ENCODE measurements at regions not wholly inside any gene's neighbourhood (a gene's known extent, or its start where the extent isn't known, plus 50 kb on each side); places are given as distances from the start of the nearest gene placed in this dataset.

DNA sequence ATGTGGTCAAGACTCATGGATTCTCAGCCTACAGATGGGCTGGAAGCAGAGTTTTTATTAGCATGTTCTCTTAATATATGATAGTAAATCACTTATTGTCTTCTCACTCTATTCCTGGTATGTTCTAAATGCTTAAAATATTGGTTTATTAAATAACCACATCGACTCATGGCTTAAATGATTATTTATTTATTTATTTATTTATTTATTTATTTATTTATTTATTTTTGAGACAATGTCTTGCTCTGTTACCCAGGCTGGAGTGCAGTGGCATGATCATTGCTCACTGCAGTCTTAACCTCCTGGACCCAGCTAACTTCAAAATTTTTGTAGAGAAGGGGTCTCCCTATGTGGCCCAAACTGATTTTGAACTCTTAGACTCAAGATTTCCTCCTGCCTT, 457.2 kb upstream of the TNC start:
- TF ChIP-seq GATA2 (IDR thresholded peaks at IDR 0.05; ENCODE audit: low read depth, low read length) (no peak), GATA3 (IDR thresholded peaks at IDR 0.05; ENCODE audit: low read depth, low read length) (no peak)

All from SH-SY5Y (cell line).